GM12878 (cell line): ENCODE measurements at regions not wholly inside any gene's neighbourhood (a gene's known extent, or its start where the extent isn't known, plus 50 kb on each side); places are given as distances from the start of the nearest gene placed in this dataset.

ENCODE experiments used
- ATAC-seq: fragments of 200-7000 bp; cut with Tn5 transposase; 3 replicates; pipeline ENCODE4 v1.9.1; 2020; ENCODE audit warnings: mild to moderate bottlenecking, moderate library complexity
- BruUV-seq: library from RNA; stranded (reverse); fragments of 400-500 nt; replicated peaks from 2 replicates; lab custom pipeline; 2021; lab: Mats Ljungman, UMichigan
- CTCF ChIA-PET: fragments of 300-600 bp; sonication (Branson Sonifier 250); formaldehyde crosslinking; extraction: SDS; loops from one replicate; lab custom pipeline; 2021; ENCODE audit warnings: inconsistent platforms; lab: Yijun Ruan, JAX
- POLR2A ChIA-PET: fragments of 350-600 bp; formaldehyde crosslinking; extraction: SDS; loops from one replicate; lab custom pipeline; 2021; ENCODE audit warnings: inconsistent platforms; lab: Charles Lee
- RAD21 ChIA-PET: fragments of 300-600 bp; sonication (Branson Sonifier 250); formaldehyde crosslinking; loops from one replicate; lab custom pipeline; 2023; ENCODE audit warnings: antibody characterized with exemption; ENCODE audit not compliant: unreplicated experiment; lab: Charles Lee
- SMC1A ChIA-PET: fragments of 300-600 bp; sonication (Branson Sonifier 250); formaldehyde crosslinking; loops from one replicate; lab custom pipeline; 2023; ENCODE audit not compliant: unreplicated experiment, uncharacterized antibody; lab: Charles Lee
- DNase-seq: peaks from one replicate; pipeline ENCODE4 v3.0.0-alpha.2; 2011; ENCODE audit warnings: low read depth, low spot score
- FAIRE-seq: peaks from 3 replicates; lab custom pipeline; 2011; peaks lifted over from hg19 to GRCh38; lab: Jason Lieb, UNC
- H2AFZ ChIP-seq: 2 replicates; pipeline ENCODE4 v1.6.0; 2011; ENCODE audit warnings: low read depth, low read length, control low read depth; ENCODE audit not compliant: control insufficient read depth
- H3K27ac ChIP-seq: 2 replicates; pipeline ENCODE4 v1.5.1; 2011; ENCODE audit warnings: control low read depth; ENCODE audit not compliant: control insufficient read depth, insufficient read depth
- H3K27me3 ChIP-seq, 2 experiments: replicated peaks in 1 of 2; 2 replicates each; pipeline versions ENCODE4 v1.6.0 to v1.6.1; 2011; ENCODE audit warnings: low read length in 1 of 2; ENCODE audit not compliant: control insufficient read depth in 2 of 2, insufficient read depth in 2 of 2
- H3K36me3 ChIP-seq, 2 experiments: 2 replicates each; pipeline ENCODE4 v1.5.1; 2011; ENCODE audit warnings: low read length in 1 of 2; ENCODE audit not compliant: control insufficient read depth in 2 of 2, insufficient read depth in 2 of 2
- H3K4me1 ChIP-seq: 2 replicates; pipeline ENCODE4 v1.6.1; 2011; ENCODE audit warnings: mild to moderate bottlenecking, low read length, moderate library complexity, mixed read lengths; ENCODE audit not compliant: control insufficient read depth, insufficient read depth
- H3K4me2 ChIP-seq: 2 replicates; pipeline ENCODE4 v1.6.0; 2011; ENCODE audit warnings: control low read depth; ENCODE audit not compliant: control insufficient read depth, insufficient read depth
- H3K4me3 ChIP-seq: fragments of 200-600 bp; sonication (generic); 2 replicates; pipeline ENCODE4 v1.5.1; 2016
- H3K79me2 ChIP-seq: 2 replicates; pipeline ENCODE4 v1.6.0; 2011; ENCODE audit warnings: low read length; ENCODE audit not compliant: control insufficient read depth, insufficient read depth
- H3K9ac ChIP-seq: 2 replicates; pipeline ENCODE4 v1.8.0; 2011; ENCODE audit warnings: low read length, control low read depth, mixed read lengths; ENCODE audit not compliant: control insufficient read depth, insufficient read depth
- H3K9me3 ChIP-seq: replicated peaks from 3 replicates; pipeline ENCODE4 v1.5.1; 2011; ENCODE audit warnings: mild to moderate bottlenecking, low read length; ENCODE audit not compliant: control insufficient read depth, insufficient read depth
- H4K20me1 ChIP-seq: 2 replicates; pipeline ENCODE4 v1.6.0; 2011; ENCODE audit not compliant: control insufficient read depth, insufficient read depth
- FOXM1 ChIP-seq: IDR thresholded peaks from 2 replicates; pipeline ENCODE4 v1.6.1; 2012; ENCODE audit warnings: low read depth, mild to moderate bottlenecking, inconsistent platforms, low read length, moderate library complexity
- SMAD5 ChIP-seq: IDR thresholded peaks from 2 replicates; pipeline ENCODE4 v1.6.1; 2016; ENCODE audit warnings: antibody characterized with exemption, low read depth
- WGBS: methylation state at CpG from one replicate; pipeline ENCODE4 v1.1.6; 2016; ENCODE audit warnings: low lambda C conversion rate; ENCODE audit not compliant: insufficient replicate concordance, insufficient coverage; ENCODE audit errors: missing lambda C conversion rate; 5-methylcytosine and 5-hydroxymethylcytosine counted together
- in situ Hi-C: fragments of 300-500 bp; cut with MboI; formaldehyde crosslinking; loops from 9 replicates; pipeline ENCODE4 v1.14.3; 2018; ENCODE audit warnings: mixed read lengths
- intact Hi-C: fragments of 100-400 bp; cut with micrococcal nuclease; formaldehyde crosslinking; loops from one replicate; pipeline ENCODE4 v1.14.2; 2022; ENCODE audit not compliant: unreplicated experiment
- TF ChIP-seq, protein P1 (sequence below): fragments of 450-650 bp; formaldehyde crosslinking; IDR thresholded peaks from 2 replicates; pipeline ENCODE4 v1.4.0; 2022; ENCODE audit warnings: mild to moderate bottlenecking, moderate library complexity

DNA sequence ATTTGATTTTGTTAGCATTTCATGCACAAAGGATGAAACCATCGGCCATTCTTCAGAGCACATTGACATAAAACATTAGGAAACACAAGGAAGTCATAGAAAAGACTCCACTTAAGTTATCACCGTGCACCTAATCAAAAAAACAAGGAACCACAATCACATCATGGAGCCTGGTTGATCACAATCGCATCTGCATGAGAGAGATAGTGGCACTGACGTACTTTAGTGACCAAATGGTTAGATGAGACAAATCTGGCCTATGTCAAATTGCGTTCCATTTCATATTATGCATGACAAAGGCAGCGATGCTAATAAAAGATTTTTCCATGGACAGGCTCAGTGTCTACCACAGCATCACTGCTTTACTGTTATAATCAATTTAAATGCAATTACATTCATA is 571.8 kb upstream of the ADGRL2 start:
- DNase-seq (no peak), ATAC-seq (no peak), FAIRE-seq (no peak)
- no peak overlapping the region for H3K4me2 ChIP-seq
- no peaks in the 10 kb centered on the region for H4K20me1 ChIP-seq
- H3K4me3 ChIP-seq: no peak overlapping the region
- H3K9me3 ChIP-seq: no peaks in the 10 kb centered on the region
- ChIA-PET CTCF (no interaction called here), SMC1A (no interaction called here), RAD21 (no interaction called here), POLR2A (no interaction called here)
- in situ Hi-C loops (no loop called here), intact Hi-C loops (no loop called here)
- H3K9ac ChIP-seq: no peak overlapping the region
- 46% methylated on average over 6 of the region's 6 CpGs for WGBS
- H2AFZ ChIP-seq: no peak overlapping the region
- no peaks in the 10 kb centered on the region for H3K79me2 ChIP-seq
- H3K4me1 ChIP-seq: no peaks in the 10 kb centered on the region
- no TSS peak for BruUV-seq
- no peaks in the 10 kb centered on the region for H3K36me3 ChIP-seq
- TF ChIP-seq, protein P1, sequence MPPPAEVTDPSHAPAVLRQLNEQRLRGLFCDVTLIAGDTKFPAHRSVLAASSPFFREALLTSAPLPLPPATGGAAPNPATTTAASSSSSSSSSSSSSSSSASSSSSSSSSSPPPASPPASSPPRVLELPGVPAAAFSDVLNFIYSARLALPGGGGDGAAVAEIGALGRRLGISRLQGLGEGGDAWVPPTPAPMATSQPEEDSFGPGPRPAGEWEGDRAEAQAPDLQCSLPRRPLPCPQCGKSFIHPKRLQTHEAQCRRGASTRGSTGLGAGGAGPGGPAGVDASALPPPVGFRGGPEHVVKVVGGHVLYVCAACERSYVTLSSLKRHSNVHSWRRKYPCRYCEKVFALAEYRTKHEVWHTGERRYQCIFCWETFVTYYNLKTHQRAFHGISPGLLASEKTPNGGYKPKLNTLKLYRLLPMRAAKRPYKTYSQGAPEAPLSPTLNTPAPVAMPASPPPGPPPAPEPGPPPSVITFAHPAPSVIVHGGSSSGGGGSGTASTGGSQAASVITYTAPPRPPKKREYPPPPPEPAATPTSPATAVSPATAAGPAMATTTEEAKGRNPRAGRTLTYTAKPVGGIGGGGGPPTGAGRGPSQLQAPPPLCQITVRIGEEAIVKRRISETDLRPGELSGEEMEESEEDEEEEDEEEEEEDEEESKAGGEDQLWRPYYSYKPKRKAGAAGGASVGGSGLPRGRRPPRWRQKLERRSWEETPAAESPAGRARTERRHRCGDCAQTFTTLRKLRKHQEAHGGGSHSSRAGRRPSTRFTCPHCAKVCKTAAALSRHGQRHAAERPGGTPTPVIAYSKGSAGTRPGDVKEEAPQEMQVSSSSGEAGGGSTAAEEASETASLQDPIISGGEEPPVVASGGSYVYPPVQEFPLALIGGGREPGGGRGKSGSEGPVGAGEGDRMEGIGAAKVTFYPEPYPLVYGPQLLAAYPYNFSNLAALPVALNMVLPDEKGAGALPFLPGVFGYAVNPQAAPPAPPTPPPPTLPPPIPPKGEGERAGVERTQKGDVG (CRISPR knock-in tag): no peak
- TF ChIP-seq SMAD5: no peak
- H3K27me3 ChIP-seq: no peaks in the 10 kb centered on the region
- H3K27ac ChIP-seq: no peak overlapping the region

DNA sequence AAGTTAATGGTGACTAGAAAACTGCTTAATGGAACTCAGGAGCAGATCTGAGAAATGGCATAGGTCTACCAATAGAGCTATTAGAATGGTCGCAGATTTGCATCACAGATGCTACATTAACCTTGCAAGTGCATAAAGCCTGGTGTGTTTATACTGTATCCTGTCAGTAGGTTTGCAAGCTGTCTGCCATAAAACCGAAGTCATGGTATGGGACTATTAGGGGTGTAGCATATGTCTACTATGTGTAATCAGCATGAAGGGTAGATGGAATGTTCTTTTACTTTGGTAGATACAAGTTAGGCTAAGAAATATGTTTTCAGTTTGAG is 574.2 kb upstream of the ADGRL2 start:
- POLR2A ChIA-PET: no interaction called here
- Histone ChIP-seq H3K4me3 (no peak overlapping the region), H4K20me1 (no peaks in the 10 kb centered on the region), H3K9me3 (no peaks in the 10 kb centered on the region), H3K36me3 (no peaks in the 10 kb centered on the region)
- 0% methylated on average over 2 of the region's 2 CpGs for WGBS
- ATAC-seq (no peak), FAIRE-seq (no peak)
- no peak for TF ChIP-seq FOXM1
- TF ChIP-seq, all 136 proteins: peak for 0
- ChIA-PET CTCF (no interaction called here), SMC1A (no interaction called here), RAD21 (no interaction called here)
- intact Hi-C loops (no loop called here), in situ Hi-C loops (no loop called here)
- no peaks in the 10 kb centered on the region for H3K79me2 ChIP-seq
- no peak overlapping the region for H3K9ac ChIP-seq
- H3K27ac ChIP-seq: no peak overlapping the region
- DNase-seq: no peak
- H3K4me2 ChIP-seq: no peak overlapping the region
- no TSS peak for BruUV-seq
- H3K27me3 ChIP-seq: no peaks in the 10 kb centered on the region
- H3K4me1 ChIP-seq: no peaks in the 10 kb centered on the region
- H2AFZ ChIP-seq: no peak overlapping the region
